ENCODE measurements at regions not wholly inside any gene's neighbourhood (a gene's known extent, or its start where the extent isn't known, plus 50 kb on each side); places are given as distances from the start of the nearest gene placed in this dataset.

- no peaks in the 10 kb centered on the region for H3K27me3 ChIP-seq
- H3K27ac ChIP-seq, result no peak overlapping the region
- intact Hi-C loops (cut with DNase I; ENCODE audit: low total_unique reads), result no loop called here
- no peak for DNase-seq
- WGBS, 5 donors, result 61 to 90% (median 76%) methylated on average over 6 of the region's 6 CpGs
- H3K9me3 ChIP-seq, result no peaks in the 10 kb centered on the region
- H3K36me3 ChIP-seq, result no peaks in the 10 kb centered on the region
- TF ChIP-seq POLR2AphosphoS5 (IDR thresholded peaks at IDR 0.05), result no peak
- H3K4me1 ChIP-seq, result no peaks in the 10 kb centered on the region
- H3K4me3 ChIP-seq, result no peak overlapping the region
These were observed 198.5 kb upstream of the GADL1 start for GRCh38 chr3:31092748-31093589.

- Histone ChIP-seq H3K9me3 (no peaks in the 10 kb centered on the region), H3K4me3 (no peak overlapping the region), H3K27ac (no peak overlapping the region), H3K36me3 (no peaks in the 10 kb centered on the region), H3K27me3 (no peaks in the 10 kb centered on the region), H3K4me1 (no peaks in the 10 kb centered on the region)
- no peak for DNase-seq
- WGBS, 5 donors, result 83 to 97% (median 88%) methylated on average over 3 of the region's 3 CpGs
- intact Hi-C loops (cut with DNase I; ENCODE audit: low total_unique reads), result no loop called here
- no peak for TF ChIP-seq EP300 (IDR thresholded peaks at IDR 0.05)
- no peak for TF ChIP-seq POLR2AphosphoS5 (IDR thresholded peaks at IDR 0.05)
- no peak for TF ChIP-seq POLR2A (IDR thresholded peaks at IDR 0.05)
- TF ChIP-seq, protein P1, sequence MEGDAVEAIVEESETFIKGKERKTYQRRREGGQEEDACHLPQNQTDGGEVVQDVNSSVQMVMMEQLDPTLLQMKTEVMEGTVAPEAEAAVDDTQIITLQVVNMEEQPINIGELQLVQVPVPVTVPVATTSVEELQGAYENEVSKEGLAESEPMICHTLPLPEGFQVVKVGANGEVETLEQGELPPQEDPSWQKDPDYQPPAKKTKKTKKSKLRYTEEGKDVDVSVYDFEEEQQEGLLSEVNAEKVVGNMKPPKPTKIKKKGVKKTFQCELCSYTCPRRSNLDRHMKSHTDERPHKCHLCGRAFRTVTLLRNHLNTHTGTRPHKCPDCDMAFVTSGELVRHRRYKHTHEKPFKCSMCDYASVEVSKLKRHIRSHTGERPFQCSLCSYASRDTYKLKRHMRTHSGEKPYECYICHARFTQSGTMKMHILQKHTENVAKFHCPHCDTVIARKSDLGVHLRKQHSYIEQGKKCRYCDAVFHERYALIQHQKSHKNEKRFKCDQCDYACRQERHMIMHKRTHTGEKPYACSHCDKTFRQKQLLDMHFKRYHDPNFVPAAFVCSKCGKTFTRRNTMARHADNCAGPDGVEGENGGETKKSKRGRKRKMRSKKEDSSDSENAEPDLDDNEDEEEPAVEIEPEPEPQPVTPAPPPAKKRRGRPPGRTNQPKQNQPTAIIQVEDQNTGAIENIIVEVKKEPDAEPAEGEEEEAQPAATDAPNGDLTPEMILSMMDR (IDR thresholded peaks at IDR 0.05), result no peak
These were observed 199.1 kb upstream of the GADL1 start for GRCh38 chr3:31093606-31094005.

- no peaks in the 10 kb centered on the region for H3K36me3 ChIP-seq
- no peaks in the 10 kb centered on the region for H3K4me1 ChIP-seq
- no peaks in the 10 kb centered on the region for H3K27me3 ChIP-seq
- H3K9me3 ChIP-seq, result no peaks in the 10 kb centered on the region
- TF ChIP-seq, protein P1 (IDR thresholded peaks at IDR 0.05), result no peak
- TF ChIP-seq EP300 (IDR thresholded peaks at IDR 0.05) (no peak), POLR2AphosphoS5 (IDR thresholded peaks at IDR 0.05) (no peak), POLR2A (IDR thresholded peaks at IDR 0.05) (no peak)
- WGBS, 5 donors, result 32 to 61% (median 55%) methylated on average over 4 of the region's 4 CpGs
- H3K4me3 ChIP-seq, result no peak overlapping the region
- peak in 1 of 2 donors; percentile 69 for DNase-seq
- intact Hi-C loops (cut with DNase I; ENCODE audit: low total_unique reads), result no loop called here
- H3K27ac ChIP-seq, result no peak overlapping the region
These were observed 199.6 kb upstream of the GADL1 start for GRCh38 chr3:31094048-31094447.

GRCh38 chr3:31095255-31095654 lies 200.8 kb upstream of the GADL1 start:
- H3K9me3 ChIP-seq, result no peaks in the 10 kb centered on the region
- no peaks in the 10 kb centered on the region for H3K4me1 ChIP-seq
- TF ChIP-seq, protein P1 (IDR thresholded peaks at IDR 0.05), result no peak
- TF ChIP-seq POLR2AphosphoS5 (IDR thresholded peaks at IDR 0.05) (no peak), EP300 (IDR thresholded peaks at IDR 0.05) (no peak), POLR2A (IDR thresholded peaks at IDR 0.05) (no peak)
- no peak for DNase-seq
- H3K36me3 ChIP-seq, result no peaks in the 10 kb centered on the region
- H3K27ac ChIP-seq, result no peak overlapping the region
- 79 to 91% (median 82%) methylated on average over 3 of the region's 3 CpGs for WGBS, 5 donors
- no peaks in the 10 kb centered on the region for H3K27me3 ChIP-seq
- intact Hi-C loops (cut with DNase I; ENCODE audit: low total_unique reads), result no loop called here
- no peak overlapping the region for H3K4me3 ChIP-seq

All from stomach (tissue), 8 donors.